SK-N-SH treated with all-trans-retinoic acid at 6 μM for 48 hours (cell line): ENCODE measurements at regions not wholly inside any gene's neighbourhood (a gene's known extent, or its start where the extent isn't known, plus 50 kb on each side); places are given as distances from the start of the nearest gene placed in this dataset.

Experiments used
- ATAC-seq: fragments of 200-7000 bp; cut with Tn5 transposase; 3 replicates; pipeline ENCODE4 v1.9.1; 2020; ENCODE audit warnings: mild to moderate bottlenecking, moderate library complexity
- ARNTL ChIP-seq: fragments of 450-650 bp; formaldehyde crosslinking; IDR thresholded peaks from 2 replicates; pipeline ENCODE4 v1.5.0; 2020; ENCODE audit warnings: low read depth, mild to moderate bottlenecking, moderate library complexity, borderline replicate concordance
- BACH2 ChIP-seq: fragments of 250-450 bp; sonication (Bioruptor Pico); IDR thresholded peaks from 2 replicates; pipeline ENCODE4 v1.9.0; 2021; ENCODE audit warnings: mild to moderate bottlenecking, borderline replicate concordance
- CSDC2 ChIP-seq: fragments of 250-450 bp; sonication (Bioruptor Pico); IDR thresholded peaks from 2 replicates; pipeline ENCODE4 v1.5.0; 2020; ENCODE audit warnings: mild to moderate bottlenecking, moderate library complexity
- ESRRG ChIP-seq: fragments of 250-450 bp; sonication (Bioruptor Pico); IDR thresholded peaks from 2 replicates; pipeline ENCODE4 v1.6.1; 2021; ENCODE audit warnings: mild to moderate bottlenecking
- GLIS3 ChIP-seq: fragments of 250-450 bp; sonication (Bioruptor Pico); IDR thresholded peaks from 2 replicates; pipeline ENCODE4 v1.5.0; 2020; ENCODE audit warnings: mild to moderate bottlenecking, moderate library complexity
- ISL1 ChIP-seq: fragments of 250-450 bp; sonication (Bioruptor Pico); IDR thresholded peaks from 2 replicates; pipeline ENCODE4 v2.1.2; 2022; ENCODE audit warnings: mild to moderate bottlenecking, moderate library complexity
- OSR1 ChIP-seq: fragments of 250-450 bp; sonication (Bioruptor Pico); IDR thresholded peaks from 2 replicates; pipeline ENCODE4 v1.8.0; 2022; ENCODE audit warnings: moderate library complexity, mild to moderate bottlenecking, inconsistent platforms
- PPARA ChIP-seq: fragments of 250-450 bp; sonication (Bioruptor Pico); IDR thresholded peaks from 2 replicates; pipeline ENCODE4 v1.5.0; 2020; ENCODE audit warnings: mild to moderate bottlenecking, borderline replicate concordance
- RARB ChIP-seq: fragments of 250-450 bp; sonication (Bioruptor Pico); IDR thresholded peaks from 2 replicates; pipeline ENCODE4 v1.8.0; 2021; ENCODE audit warnings: mild to moderate bottlenecking, moderate library complexity
- SNAI2 ChIP-seq: fragments of 250-450 bp; sonication (Bioruptor Pico); IDR thresholded peaks from 2 replicates; pipeline ENCODE4 v1.5.0; 2020; ENCODE audit warnings: mild to moderate bottlenecking, moderate library complexity
- TCF4 ChIP-seq: fragments of 250-450 bp; sonication (Bioruptor Pico); IDR thresholded peaks from 2 replicates; pipeline ENCODE4 v1.8.0; 2021; ENCODE audit warnings: mild to moderate bottlenecking, moderate library complexity, borderline replicate concordance
- TOX ChIP-seq: fragments of 250-450 bp; sonication (Bioruptor Pico); IDR thresholded peaks from 2 replicates; pipeline ENCODE4 v1.8.0; 2021; ENCODE audit warnings: mild to moderate bottlenecking, moderate library complexity, borderline replicate concordance
- ZC3H10 ChIP-seq: fragments of 250-450 bp; sonication (Bioruptor Pico); IDR thresholded peaks from 2 replicates; pipeline ENCODE4 v1.5.1; 2021; ENCODE audit warnings: mild to moderate bottlenecking, moderate library complexity
- ZFP3 ChIP-seq: fragments of 250-450 bp; sonication (Bioruptor Pico); IDR thresholded peaks from 2 replicates; pipeline ENCODE4 v1.5.0; 2020; ENCODE audit warnings: mild to moderate bottlenecking, moderate library complexity
- ZFP30 ChIP-seq: fragments of 450-650 bp; formaldehyde crosslinking; IDR thresholded peaks from 2 replicates; pipeline ENCODE4 v1.5.0; 2022; ENCODE audit warnings: mild to moderate bottlenecking, moderate library complexity
- ZNF565 ChIP-seq: fragments of 450-650 bp; formaldehyde crosslinking; conservative IDR thresholded peaks from 2 replicates; pipeline ENCODE4 v1.5.0; 2020; ENCODE audit warnings: low read depth, mild to moderate bottlenecking, moderate library complexity
- ZNF70 ChIP-seq: fragments of 450-650 bp; formaldehyde crosslinking; IDR thresholded peaks from 2 replicates; pipeline ENCODE4 v1.5.0; 2020; ENCODE audit warnings: mild to moderate bottlenecking, moderate library complexity
- ZNF8 ChIP-seq: fragments of 450-650 bp; formaldehyde crosslinking; IDR thresholded peaks from 2 replicates; pipeline ENCODE4 v1.5.0; 2020; ENCODE audit warnings: mild to moderate bottlenecking, moderate library complexity
- TF ChIP-seq, protein P1 (sequence below): fragments of 250-450 bp; sonication (Bioruptor Pico); IDR thresholded peaks from 2 replicates; pipeline ENCODE4 v1.5.1; 2020; ENCODE audit warnings: low read depth, mild to moderate bottlenecking, moderate library complexity
- TF ChIP-seq, protein P2 (sequence below): fragments of 250-450 bp; sonication (Bioruptor Pico); IDR thresholded peaks from 2 replicates; pipeline ENCODE4 v1.5.1; 2021; ENCODE audit warnings: mild to moderate bottlenecking, moderate library complexity
- TF ChIP-seq, protein P3 (sequence below): fragments of 250-450 bp; sonication (Bioruptor Pico); IDR thresholded peaks from 2 replicates; pipeline ENCODE4 v1.5.0; 2020; ENCODE audit warnings: mild to moderate bottlenecking, moderate library complexity
- TF ChIP-seq, protein P4 (sequence below): fragments of 250-450 bp; sonication (Bioruptor Pico); IDR thresholded peaks from 2 replicates; pipeline ENCODE4 v1.8.0; 2021; ENCODE audit warnings: low read depth, mild to moderate bottlenecking, moderate library complexity, borderline replicate concordance
- TF ChIP-seq, protein P5 (sequence below): fragments of 250-450 bp; sonication (Bioruptor Pico); IDR thresholded peaks from 2 replicates; pipeline ENCODE4 v1.8.0; 2020; ENCODE audit warnings: mild to moderate bottlenecking, moderate library complexity, borderline replicate concordance

DNA sequence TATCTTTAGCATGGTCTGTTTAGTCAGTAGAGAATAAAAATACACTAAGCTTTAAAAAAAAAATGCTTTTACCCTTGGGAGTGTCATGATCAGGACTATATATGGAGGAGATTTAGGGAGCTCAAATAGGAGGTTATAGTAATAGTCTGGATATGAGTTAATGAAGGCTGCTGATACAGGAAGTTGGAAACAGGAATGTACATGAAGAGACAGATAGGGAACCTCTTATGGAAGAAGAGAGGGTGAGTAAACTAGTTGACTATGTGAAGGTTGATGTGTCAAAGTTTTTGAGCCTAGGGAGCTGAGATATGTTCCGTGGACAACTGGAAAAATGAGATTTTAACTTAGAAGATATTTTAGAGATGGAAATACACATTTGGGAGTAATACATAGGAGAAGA lies 472.0 kb upstream of the FZD8 start:
- TF ChIP-seq ZFP3 (CRISPR knock-in tag) (no peak), ZNF565 (CRISPR knock-in tag) (no peak), PPARA (CRISPR knock-in tag) (no peak), RARB (CRISPR knock-in tag) (no peak), TCF4 (CRISPR knock-in tag) (no peak), ZNF70 (CRISPR knock-in tag) (no peak), ISL1 (CRISPR knock-in tag) (no peak), CSDC2 (CRISPR knock-in tag) (no peak), SNAI2 (CRISPR knock-in tag) (no peak), ZC3H10 (no peak), TOX (no peak), ESRRG (CRISPR knock-in tag) (no peak), ZNF8 (no peak)
- TF ChIP-seq, protein P1, sequence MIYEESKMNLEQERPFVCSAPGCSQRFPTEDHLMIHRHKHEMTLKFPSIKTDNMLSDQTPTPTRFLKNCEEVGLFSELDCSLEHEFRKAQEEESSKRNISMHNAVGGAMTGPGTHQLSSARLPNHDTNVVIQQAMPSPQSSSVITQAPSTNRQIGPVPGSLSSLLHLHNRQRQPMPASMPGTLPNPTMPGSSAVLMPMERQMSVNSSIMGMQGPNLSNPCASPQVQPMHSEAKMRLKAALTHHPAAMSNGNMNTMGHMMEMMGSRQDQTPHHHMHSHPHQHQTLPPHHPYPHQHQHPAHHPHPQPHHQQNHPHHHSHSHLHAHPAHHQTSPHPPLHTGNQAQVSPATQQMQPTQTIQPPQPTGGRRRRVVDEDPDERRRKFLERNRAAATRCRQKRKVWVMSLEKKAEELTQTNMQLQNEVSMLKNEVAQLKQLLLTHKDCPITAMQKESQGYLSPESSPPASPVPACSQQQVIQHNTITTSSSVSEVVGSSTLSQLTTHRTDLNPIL = no peak
- TF ChIP-seq, protein P2, sequence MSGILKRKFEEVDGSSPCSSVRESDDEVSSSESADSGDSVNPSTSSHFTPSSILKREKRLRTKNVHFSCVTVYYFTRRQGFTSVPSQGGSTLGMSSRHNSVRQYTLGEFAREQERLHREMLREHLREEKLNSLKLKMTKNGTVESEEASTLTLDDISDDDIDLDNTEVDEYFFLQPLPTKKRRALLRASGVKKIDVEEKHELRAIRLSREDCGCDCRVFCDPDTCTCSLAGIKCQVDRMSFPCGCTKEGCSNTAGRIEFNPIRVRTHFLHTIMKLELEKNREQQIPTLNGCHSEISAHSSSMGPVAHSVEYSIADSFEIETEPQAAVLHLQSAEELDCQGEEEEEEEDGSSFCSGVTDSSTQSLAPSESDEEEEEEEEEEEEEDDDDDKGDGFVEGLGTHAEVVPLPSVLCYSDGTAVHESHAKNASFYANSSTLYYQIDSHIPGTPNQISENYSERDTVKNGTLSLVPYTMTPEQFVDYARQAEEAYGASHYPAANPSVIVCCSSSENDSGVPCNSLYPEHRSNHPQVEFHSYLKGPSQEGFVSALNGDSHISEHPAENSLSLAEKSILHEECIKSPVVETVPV (CRISPR knock-in tag) = no peak
- TF ChIP-seq, protein P3, sequence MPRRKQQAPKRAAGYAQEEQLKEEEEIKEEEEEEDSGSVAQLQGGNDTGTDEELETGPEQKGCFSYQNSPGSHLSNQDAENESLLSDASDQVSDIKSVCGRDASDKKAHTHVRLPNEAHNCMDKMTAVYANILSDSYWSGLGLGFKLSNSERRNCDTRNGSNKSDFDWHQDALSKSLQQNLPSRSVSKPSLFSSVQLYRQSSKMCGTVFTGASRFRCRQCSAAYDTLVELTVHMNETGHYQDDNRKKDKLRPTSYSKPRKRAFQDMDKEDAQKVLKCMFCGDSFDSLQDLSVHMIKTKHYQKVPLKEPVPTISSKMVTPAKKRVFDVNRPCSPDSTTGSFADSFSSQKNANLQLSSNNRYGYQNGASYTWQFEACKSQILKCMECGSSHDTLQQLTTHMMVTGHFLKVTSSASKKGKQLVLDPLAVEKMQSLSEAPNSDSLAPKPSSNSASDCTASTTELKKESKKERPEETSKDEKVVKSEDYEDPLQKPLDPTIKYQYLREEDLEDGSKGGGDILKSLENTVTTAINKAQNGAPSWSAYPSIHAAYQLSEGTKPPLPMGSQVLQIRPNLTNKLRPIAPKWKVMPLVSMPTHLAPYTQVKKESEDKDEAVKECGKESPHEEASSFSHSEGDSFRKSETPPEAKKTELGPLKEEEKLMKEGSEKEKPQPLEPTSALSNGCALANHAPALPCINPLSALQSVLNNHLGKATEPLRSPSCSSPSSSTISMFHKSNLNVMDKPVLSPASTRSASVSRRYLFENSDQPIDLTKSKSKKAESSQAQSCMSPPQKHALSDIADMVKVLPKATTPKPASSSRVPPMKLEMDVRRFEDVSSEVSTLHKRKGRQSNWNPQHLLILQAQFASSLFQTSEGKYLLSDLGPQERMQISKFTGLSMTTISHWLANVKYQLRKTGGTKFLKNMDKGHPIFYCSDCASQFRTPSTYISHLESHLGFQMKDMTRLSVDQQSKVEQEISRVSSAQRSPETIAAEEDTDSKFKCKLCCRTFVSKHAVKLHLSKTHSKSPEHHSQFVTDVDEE (CRISPR knock-in tag) = no peak
- TF ChIP-seq, protein P4, sequence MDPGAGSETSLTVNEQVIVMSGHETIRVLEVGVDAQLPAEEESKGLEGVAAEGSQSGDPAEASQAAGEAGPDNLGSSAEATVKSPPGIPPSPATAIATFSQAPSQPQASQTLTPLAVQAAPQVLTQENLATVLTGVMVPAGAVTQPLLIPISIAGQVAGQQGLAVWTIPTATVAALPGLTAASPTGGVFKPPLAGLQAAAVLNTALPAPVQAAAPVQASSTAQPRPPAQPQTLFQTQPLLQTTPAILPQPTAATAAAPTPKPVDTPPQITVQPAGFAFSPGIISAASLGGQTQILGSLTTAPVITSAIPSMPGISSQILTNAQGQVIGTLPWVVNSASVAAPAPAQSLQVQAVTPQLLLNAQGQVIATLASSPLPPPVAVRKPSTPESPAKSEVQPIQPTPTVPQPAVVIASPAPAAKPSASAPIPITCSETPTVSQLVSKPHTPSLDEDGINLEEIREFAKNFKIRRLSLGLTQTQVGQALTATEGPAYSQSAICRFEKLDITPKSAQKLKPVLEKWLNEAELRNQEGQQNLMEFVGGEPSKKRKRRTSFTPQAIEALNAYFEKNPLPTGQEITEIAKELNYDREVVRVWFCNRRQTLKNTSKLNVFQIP (CRISPR knock-in tag) = no peak
- TF ChIP-seq, protein P5, sequence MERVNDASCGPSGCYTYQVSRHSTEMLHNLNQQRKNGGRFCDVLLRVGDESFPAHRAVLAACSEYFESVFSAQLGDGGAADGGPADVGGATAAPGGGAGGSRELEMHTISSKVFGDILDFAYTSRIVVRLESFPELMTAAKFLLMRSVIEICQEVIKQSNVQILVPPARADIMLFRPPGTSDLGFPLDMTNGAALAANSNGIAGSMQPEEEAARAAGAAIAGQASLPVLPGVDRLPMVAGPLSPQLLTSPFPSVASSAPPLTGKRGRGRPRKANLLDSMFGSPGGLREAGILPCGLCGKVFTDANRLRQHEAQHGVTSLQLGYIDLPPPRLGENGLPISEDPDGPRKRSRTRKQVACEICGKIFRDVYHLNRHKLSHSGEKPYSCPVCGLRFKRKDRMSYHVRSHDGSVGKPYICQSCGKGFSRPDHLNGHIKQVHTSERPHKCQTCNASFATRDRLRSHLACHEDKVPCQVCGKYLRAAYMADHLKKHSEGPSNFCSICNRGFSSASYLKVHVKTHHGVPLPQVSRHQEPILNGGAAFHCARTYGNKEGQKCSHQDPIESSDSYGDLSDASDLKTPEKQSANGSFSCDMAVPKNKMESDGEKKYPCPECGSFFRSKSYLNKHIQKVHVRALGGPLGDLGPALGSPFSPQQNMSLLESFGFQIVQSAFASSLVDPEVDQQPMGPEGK (CRISPR knock-in tag) = no peak
- no peak for ATAC-seq

DNA sequence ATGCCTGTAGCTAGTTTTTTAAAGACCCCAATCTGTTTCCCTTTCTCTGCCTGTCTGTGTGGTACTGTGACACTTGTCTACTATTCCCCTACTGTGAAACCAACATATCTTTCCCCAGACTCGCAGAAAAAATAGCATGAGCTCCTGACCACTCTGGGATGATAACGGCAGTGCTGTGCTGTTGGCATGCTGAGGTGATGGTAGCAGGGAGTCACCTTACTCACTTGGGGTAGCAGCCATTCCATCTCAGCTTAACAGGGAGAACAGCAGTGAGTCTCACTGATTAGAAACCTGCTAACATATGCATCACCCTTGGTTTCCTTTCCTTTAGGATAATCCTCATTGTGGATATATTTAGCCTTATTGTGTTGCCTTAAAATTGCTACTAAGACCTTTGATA lies 469.6 kb upstream of the FZD8 start:
- TF ChIP-seq ISL1 (CRISPR knock-in tag) (no peak), OSR1 (CRISPR knock-in tag) (no peak), RARB (CRISPR knock-in tag) (no peak), ARNTL (no peak), PPARA (CRISPR knock-in tag) (no peak), GLIS3 (CRISPR knock-in tag) (no peak), BACH2 (CRISPR knock-in tag) (no peak), CSDC2 (CRISPR knock-in tag) (no peak), ZNF8 (no peak), ZFP30 (no peak), ZNF565 (CRISPR knock-in tag) (no peak), TCF4 (CRISPR knock-in tag) (no peak)
- TF ChIP-seq, protein P5 (CRISPR knock-in tag) = no peak
- TF ChIP-seq, protein P4 (CRISPR knock-in tag) = no peak
- ATAC-seq = no peak
